ENCODE measurements at regions not wholly inside any gene's neighbourhood (a gene's known extent, or its start where the extent isn't known, plus 50 kb on each side); places are given as distances from the start of the nearest gene placed in this dataset.
A peak's percentile ranks its signal among the peaks of the same experiment; 100 is the strongest.

GRCh38 chr13:79710376-79710775 is 229.4 kb downstream of the NDFIP2 start:
- 83% methylated on average over 1 of the region's 1 CpG for WGBS (ENCODE audit: insufficient coverage, low lambda C conversion rate)

DNA sequence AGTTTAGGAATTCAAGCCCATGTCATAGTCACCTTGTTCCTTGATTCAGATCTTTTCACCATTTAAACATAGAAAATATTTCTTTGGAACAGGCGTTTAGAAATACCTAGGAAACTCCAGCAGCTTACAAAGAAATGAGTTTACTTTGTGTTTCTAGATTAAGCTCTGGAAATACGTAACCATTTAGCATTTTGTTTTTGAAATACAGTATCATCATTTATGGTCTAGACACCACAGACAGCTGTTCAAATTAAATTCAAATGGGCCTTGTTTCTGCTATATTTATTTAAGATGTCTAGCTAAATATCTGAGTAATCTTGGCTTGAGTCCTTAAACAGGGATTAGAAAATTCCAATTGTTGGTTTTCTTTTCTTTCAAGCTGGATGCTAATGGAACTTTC is 228.5 kb downstream of the NDFIP2 start:
- Histone ChIP-seq H3K27me3 (ENCODE audit: control insufficient read depth, insufficient read depth, low read length) (no peaks in the 10 kb centered on the region), H3K4me3 (ENCODE audit: low read length) (no peak overlapping the region), H3K4me1 (ENCODE audit: control insufficient read depth, insufficient read depth, low read length) (no peaks in the 10 kb centered on the region), H3K27ac (ENCODE audit: low read length) (no peak overlapping the region), H3K36me3 (ENCODE audit: control insufficient read depth, insufficient read depth, low read length) (no peaks in the 10 kb centered on the region), H3K9me3 (ENCODE audit: control insufficient read depth, low read depth, low read length) (no peaks in the 10 kb centered on the region)
- DNase-seq = no peak
- WGBS (ENCODE audit: insufficient coverage, low lambda C conversion rate) = no CpG with 5 or more reads among the region's 2 CpGs

More at GRCh38 chr13:79710376-79710775, 229.4 kb downstream of the NDFIP2 start:
- no peaks in the 10 kb centered on the region for H3K27me3 ChIP-seq (ENCODE audit: control insufficient read depth, insufficient read depth, low read length)
- no peaks in the 10 kb centered on the region for H3K4me1 ChIP-seq (ENCODE audit: control insufficient read depth, insufficient read depth, low read length)
- H3K4me3 ChIP-seq (ENCODE audit: low read length) = no peak overlapping the region
- H3K9me3 ChIP-seq (ENCODE audit: control insufficient read depth, low read depth, low read length) = no peaks in the 10 kb centered on the region
- no peaks in the 10 kb centered on the region for H3K36me3 ChIP-seq (ENCODE audit: control insufficient read depth, insufficient read depth, low read length)
- H3K27ac ChIP-seq (ENCODE audit: low read length) = no peak overlapping the region
- no peak for DNase-seq

GRCh38 chr13:79703772-79704171 is 222.8 kb downstream of the NDFIP2 start:
- H3K4me1 ChIP-seq (ENCODE audit: control insufficient read depth, insufficient read depth, low read length) = no peaks in the 10 kb centered on the region
- DNase-seq = no peak
- H3K36me3 ChIP-seq (ENCODE audit: control insufficient read depth, insufficient read depth, low read length) = no peaks in the 10 kb centered on the region
- no peaks in the 10 kb centered on the region for H3K9me3 ChIP-seq (ENCODE audit: control insufficient read depth, low read depth, low read length)
- no peak overlapping the region for H3K4me3 ChIP-seq (ENCODE audit: low read length)
- H3K27me3 ChIP-seq (ENCODE audit: control insufficient read depth, insufficient read depth, low read length) = no peaks in the 10 kb centered on the region
- no CpG with 5 or more reads among the region's 1 CpG for WGBS (ENCODE audit: insufficient coverage, low lambda C conversion rate)
- H3K27ac ChIP-seq (ENCODE audit: low read length) = no peak overlapping the region

DNA sequence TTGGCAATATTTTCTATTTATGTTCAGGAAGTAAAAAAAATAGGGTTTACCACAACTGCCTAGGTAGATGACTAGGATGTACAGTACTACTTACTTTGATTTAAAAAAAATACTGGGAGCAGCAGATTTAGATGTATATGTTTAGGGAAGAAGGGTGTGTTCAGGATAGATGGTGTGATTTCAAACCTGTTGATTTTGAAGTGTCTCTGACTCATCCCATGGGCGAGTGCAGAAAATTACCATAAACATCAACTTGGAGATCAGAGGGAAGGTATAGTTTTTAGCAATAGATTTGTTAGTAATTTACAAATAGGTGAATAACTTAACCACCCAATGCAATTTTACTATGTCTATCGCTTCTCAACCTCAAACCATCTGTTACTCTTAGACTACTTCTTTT is 214.8 kb downstream of the NDFIP2 start:
- no peak for DNase-seq
- no peaks in the 10 kb centered on the region for H3K27me3 ChIP-seq (ENCODE audit: control insufficient read depth, insufficient read depth, low read length)
- no peaks in the 10 kb centered on the region for H3K9me3 ChIP-seq (ENCODE audit: control insufficient read depth, low read depth, low read length)
- H3K4me1 ChIP-seq (ENCODE audit: control insufficient read depth, insufficient read depth, low read length) = no peaks in the 10 kb centered on the region
- H3K36me3 ChIP-seq (ENCODE audit: control insufficient read depth, insufficient read depth, low read length) = no peaks in the 10 kb centered on the region
- 95% methylated on average over 2 of the region's 2 CpGs for WGBS (ENCODE audit: insufficient coverage, low lambda C conversion rate)
- no peak overlapping the region for H3K27ac ChIP-seq (ENCODE audit: low read length)
- H3K4me3 ChIP-seq (ENCODE audit: low read length) = no peak overlapping the region

DNA sequence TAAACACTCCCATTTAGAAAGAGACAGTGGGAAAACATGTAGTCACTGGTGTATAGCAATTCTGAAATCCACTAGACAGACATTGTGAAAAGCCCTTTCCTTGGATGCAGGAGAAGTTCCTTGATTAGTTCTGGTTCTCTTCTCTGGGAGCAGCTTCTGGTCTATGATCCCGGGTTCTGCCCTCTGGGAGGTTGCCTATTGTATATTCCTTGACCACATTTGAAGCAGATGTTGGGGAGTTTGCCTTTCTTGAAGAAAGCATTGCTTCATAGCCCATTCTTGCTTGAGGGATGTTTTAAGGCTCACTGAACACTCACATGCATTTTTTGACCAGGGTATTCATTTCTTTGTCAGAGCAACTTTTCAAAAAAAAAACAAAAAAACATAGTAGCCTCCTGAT is 211.9 kb downstream of the NDFIP2 start:
- WGBS (ENCODE audit: insufficient coverage, low lambda C conversion rate) = no CpG with 5 or more reads among the region's 1 CpG
- DNase-seq = no peak

DNA sequence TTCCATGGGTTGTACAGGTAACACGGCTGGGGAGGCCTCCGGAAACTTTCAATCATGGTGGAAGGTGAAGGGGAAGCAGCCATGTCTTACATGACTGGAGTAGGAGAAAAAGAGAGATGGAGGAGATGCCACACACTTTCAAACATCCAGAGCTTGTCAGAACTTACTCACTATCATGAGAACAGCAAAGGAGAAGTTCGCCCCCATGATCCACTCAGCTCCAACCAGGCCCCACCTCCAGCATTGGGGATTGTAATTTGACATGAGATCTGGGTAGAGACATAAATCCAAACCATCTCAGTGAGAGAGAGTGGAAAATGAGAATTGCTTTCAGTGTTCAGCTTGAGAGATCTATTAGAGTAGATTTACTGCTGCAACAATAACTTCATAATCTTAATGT is 210.9 kb downstream of the NDFIP2 start:
- no peaks in the 10 kb centered on the region for H3K4me1 ChIP-seq (ENCODE audit: control insufficient read depth, insufficient read depth, low read length)
- no peak overlapping the region for H3K4me3 ChIP-seq (ENCODE audit: low read length)
- no peaks in the 10 kb centered on the region for H3K36me3 ChIP-seq (ENCODE audit: control insufficient read depth, insufficient read depth, low read length)
- no peaks in the 10 kb centered on the region for H3K9me3 ChIP-seq (ENCODE audit: control insufficient read depth, low read depth, low read length)
- no peaks in the 10 kb centered on the region for H3K27me3 ChIP-seq (ENCODE audit: control insufficient read depth, insufficient read depth, low read length)
- no peak overlapping the region for H3K27ac ChIP-seq (ENCODE audit: low read length)
- 100% methylated on average over 1 of the region's 3 CpGs for WGBS (ENCODE audit: insufficient coverage, low lambda C conversion rate)
- DNase-seq = no peak

More for the DNA sequence above, 211.9 kb downstream of the NDFIP2 start:
- no peaks in the 10 kb centered on the region for H3K4me1 ChIP-seq (ENCODE audit: control insufficient read depth, insufficient read depth, low read length)
- no peaks in the 10 kb centered on the region for H3K9me3 ChIP-seq (ENCODE audit: control insufficient read depth, low read depth, low read length)
- H3K27me3 ChIP-seq (ENCODE audit: control insufficient read depth, insufficient read depth, low read length) = no peaks in the 10 kb centered on the region
- H3K27ac ChIP-seq (ENCODE audit: low read length) = no peak overlapping the region
- H3K4me3 ChIP-seq (ENCODE audit: low read length) = no peak overlapping the region
- no peaks in the 10 kb centered on the region for H3K36me3 ChIP-seq (ENCODE audit: control insufficient read depth, insufficient read depth, low read length)

GRCh38 chr13:79688741-79689140 is 207.8 kb downstream of the NDFIP2 start:
- Histone ChIP-seq H3K27ac (ENCODE audit: low read length) (no peak overlapping the region), H3K36me3 (ENCODE audit: control insufficient read depth, insufficient read depth, low read length) (no peaks in the 10 kb centered on the region), H3K4me1 (ENCODE audit: control insufficient read depth, insufficient read depth, low read length) (no peaks in the 10 kb centered on the region), H3K4me3 (ENCODE audit: low read length) (no peak overlapping the region), H3K9me3 (ENCODE audit: control insufficient read depth, low read depth, low read length) (no peaks in the 10 kb centered on the region), H3K27me3 (ENCODE audit: control insufficient read depth, insufficient read depth, low read length) (no peaks in the 10 kb centered on the region)
- no peak for DNase-seq
- no CpG with 5 or more reads among the region's 5 CpGs for WGBS (ENCODE audit: insufficient coverage, low lambda C conversion rate)

- 100% methylated on average over 1 of the region's 6 CpGs for WGBS (ENCODE audit: insufficient coverage, low lambda C conversion rate)
- H3K36me3 ChIP-seq (ENCODE audit: control insufficient read depth, insufficient read depth, low read length) = no peaks in the 10 kb centered on the region
- no peak for DNase-seq
These were observed 205.5 kb downstream of the NDFIP2 start for GRCh38 chr13:79686441-79686840.

GRCh38 chr13:79684371-79684770 is 203.4 kb downstream of the NDFIP2 start:
- no peaks in the 10 kb centered on the region for H3K27me3 ChIP-seq (ENCODE audit: control insufficient read depth, insufficient read depth, low read length)
- no CpG with 5 or more reads among the region's 3 CpGs for WGBS (ENCODE audit: insufficient coverage, low lambda C conversion rate)
- H3K4me3 ChIP-seq (ENCODE audit: low read length) = no peak overlapping the region
- H3K36me3 ChIP-seq (ENCODE audit: control insufficient read depth, insufficient read depth, low read length) = no peaks in the 10 kb centered on the region
- H3K4me1 ChIP-seq (ENCODE audit: control insufficient read depth, insufficient read depth, low read length) = no peaks in the 10 kb centered on the region
- no peak for DNase-seq
- no peak overlapping the region for H3K27ac ChIP-seq (ENCODE audit: low read length)
- H3K9me3 ChIP-seq (ENCODE audit: control insufficient read depth, low read depth, low read length) = peaks cover 3% of the 10 kb centered on the region

More at GRCh38 chr13:79686441-79686840, 205.5 kb downstream of the NDFIP2 start:
- Histone ChIP-seq H3K4me1 (ENCODE audit: control insufficient read depth, insufficient read depth, low read length) (no peaks in the 10 kb centered on the region), H3K27me3 (ENCODE audit: control insufficient read depth, insufficient read depth, low read length) (no peaks in the 10 kb centered on the region), H3K27ac (ENCODE audit: low read length) (no peak overlapping the region), H3K4me3 (ENCODE audit: low read length) (no peak overlapping the region), H3K9me3 (ENCODE audit: control insufficient read depth, low read depth, low read length) (peaks cover 3% of the 10 kb centered on the region)

- Histone ChIP-seq H3K27ac (ENCODE audit: low read length) (no peak overlapping the region), H3K27me3 (ENCODE audit: control insufficient read depth, insufficient read depth, low read length) (no peaks in the 10 kb centered on the region), H3K4me1 (ENCODE audit: control insufficient read depth, insufficient read depth, low read length) (no peaks in the 10 kb centered on the region), H3K36me3 (ENCODE audit: control insufficient read depth, insufficient read depth, low read length) (no peaks in the 10 kb centered on the region), H3K9me3 (ENCODE audit: control insufficient read depth, low read depth, low read length) (peaks cover 3% of the 10 kb centered on the region), H3K4me3 (ENCODE audit: low read length) (no peak overlapping the region)
- no peak for DNase-seq
- 100% methylated on average over 1 of the region's 2 CpGs for WGBS (ENCODE audit: insufficient coverage, low lambda C conversion rate)
These were observed 201.2 kb downstream of the NDFIP2 start for GRCh38 chr13:79682164-79682563.

- peak in 1 of 2 donors; percentile 53 for DNase-seq
- no peaks in the 10 kb centered on the region for H3K4me1 ChIP-seq (ENCODE audit: control insufficient read depth, insufficient read depth, low read length)
- H3K36me3 ChIP-seq (ENCODE audit: control insufficient read depth, insufficient read depth, low read length) = no peaks in the 10 kb centered on the region
- H3K27me3 ChIP-seq (ENCODE audit: control insufficient read depth, insufficient read depth, low read length) = no peaks in the 10 kb centered on the region
- H3K4me3 ChIP-seq (ENCODE audit: low read length) = no peak overlapping the region
- H3K9me3 ChIP-seq (ENCODE audit: control insufficient read depth, low read depth, low read length) = peaks cover 3% of the 10 kb centered on the region
- WGBS (ENCODE audit: insufficient coverage, low lambda C conversion rate) = 44% methylated on average over 1 of the region's 1 CpG
- no peak overlapping the region for H3K27ac ChIP-seq (ENCODE audit: low read length)
These were observed 200.1 kb downstream of the NDFIP2 start for GRCh38 chr13:79681069-79681468.
